Left lobe of liver (tissue), 2 donors: ENCODE measurements at regions not wholly inside any gene's neighbourhood (a gene's known extent, or its start where the extent isn't known, plus 50 kb on each side); places are given as distances from the start of the nearest gene placed in this dataset.

Experiments
- ATAC-seq: fragments of 200-7000 bp; cut with Tn5 transposase; one replicate; pipeline ENCODE4 v1.9.1; 2020; ENCODE audit warnings: mild to moderate bottlenecking, moderate library complexity
- DNase-seq: peaks from one replicate; pipeline ENCODE4 v3.0.0-alpha.2; 2020; ENCODE audit warnings: low spot score
- donor health status: DM: no; HTN: no; CAD: no; lungs with moderate emphysema.
- donor health status: DM: no; HTN: yes; CAD: no.

DNA sequence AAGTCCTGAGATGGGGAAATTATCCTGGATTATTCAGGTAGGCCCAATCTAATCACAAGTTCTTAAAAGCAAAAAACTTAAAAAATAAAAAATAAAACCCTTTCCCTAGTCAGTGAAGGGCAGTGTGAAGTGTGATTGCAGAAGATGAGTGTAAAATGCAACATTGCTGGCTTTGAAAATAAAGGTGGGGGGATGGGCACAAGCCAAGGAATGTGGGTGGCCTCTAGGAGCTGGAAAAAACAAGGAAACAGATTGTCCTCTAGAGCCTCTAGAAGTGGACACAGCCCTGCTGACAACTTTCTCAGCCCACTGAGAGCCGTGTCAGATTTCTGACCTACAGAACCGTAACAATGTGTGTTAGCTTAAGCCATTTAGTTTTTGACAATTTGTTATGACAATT, 184.3 kb upstream of the HNRNPA3 start:
- ATAC-seq: no peak
- no peak for DNase-seq

DNA sequence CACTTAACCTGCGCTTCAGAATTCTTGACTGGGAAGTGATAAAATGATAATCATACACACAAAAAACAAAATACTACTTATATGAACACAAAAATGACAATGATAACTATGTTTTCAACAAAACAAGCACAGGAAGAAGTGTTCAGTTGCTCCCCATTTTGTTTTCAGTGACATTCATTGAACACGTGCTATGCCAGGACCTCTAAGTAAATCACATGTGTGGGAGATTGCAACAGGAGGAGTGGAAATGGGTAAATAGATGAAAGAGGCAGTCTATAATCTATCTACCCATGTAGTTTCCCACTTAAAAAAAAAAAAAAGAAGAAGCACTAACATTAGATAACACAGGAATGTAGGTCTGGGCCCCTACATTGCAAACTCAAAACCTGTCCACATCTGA, 183.5 kb upstream of the HNRNPA3 start:
- DNase-seq (no peak), ATAC-seq (no peak)

DNA sequence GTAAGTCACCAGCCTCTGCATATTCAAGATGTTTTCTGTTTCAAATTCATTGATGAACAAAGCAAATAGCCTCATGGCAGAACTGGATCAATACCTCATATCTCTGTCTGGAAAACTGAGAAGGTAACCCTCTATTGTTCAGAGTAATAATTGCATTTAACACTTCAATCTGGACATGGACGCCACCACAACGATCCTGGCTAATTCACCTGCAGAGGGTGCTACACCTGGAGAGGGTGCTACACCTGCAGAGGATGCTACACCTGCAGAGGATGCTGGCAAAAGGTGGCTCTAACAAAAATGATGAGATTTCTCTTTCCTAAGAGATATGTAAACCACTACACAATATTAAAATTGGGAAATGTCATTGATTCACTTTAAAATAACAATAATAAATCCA, 183.1 kb upstream of the HNRNPA3 start:
- no peak for ATAC-seq
- DNase-seq: no peak

DNA sequence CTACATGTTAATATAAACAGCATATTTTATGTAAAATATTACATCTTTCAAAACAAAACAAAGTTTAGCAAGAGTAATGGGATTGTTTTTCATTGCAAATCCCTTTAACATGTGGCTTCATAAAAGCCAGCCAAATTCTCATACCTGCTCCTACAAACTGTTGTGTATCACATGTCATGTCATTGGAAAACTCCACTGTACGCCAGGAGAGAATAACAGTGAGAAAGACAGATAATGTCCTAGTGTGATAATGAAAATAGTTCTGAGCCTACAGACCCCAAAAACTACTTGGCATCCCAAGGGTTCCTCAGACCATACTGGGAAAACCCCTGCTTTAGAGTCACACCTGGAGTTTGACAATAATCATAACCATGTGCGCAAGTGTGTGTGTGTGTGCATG, 182.7 kb upstream of the HNRNPA3 start:
- ATAC-seq: no peak
- DNase-seq: no peak

DNA sequence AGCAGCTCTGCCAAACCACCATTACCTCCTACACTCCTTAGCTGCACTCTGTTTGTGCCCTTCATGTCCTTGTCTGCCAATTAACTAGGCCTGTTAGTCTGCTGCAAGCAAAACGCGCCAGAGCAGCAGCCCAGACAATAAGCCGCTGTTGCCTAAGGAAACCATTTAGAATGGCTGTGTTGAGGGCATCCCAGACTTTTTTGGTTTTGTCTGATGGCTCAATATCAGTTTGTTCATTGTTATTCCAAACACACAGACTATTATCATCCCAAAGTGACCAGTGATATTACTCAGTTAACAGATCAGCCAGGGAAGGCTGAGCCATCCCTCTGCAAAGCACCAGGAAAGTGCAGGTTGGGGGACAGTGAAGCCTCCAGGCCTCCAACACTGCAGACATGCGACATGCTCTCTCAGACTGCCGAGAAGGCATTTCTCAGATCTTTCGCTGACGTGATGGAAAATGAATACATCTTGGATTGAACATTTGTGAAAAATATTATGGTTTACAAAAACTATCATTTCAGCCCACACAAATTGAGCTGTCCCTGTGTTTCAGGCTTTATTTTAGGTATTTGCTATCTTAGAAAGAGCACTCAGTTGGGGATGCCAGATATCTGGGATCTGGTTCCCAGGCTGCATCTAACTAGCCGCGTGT, 182.0 kb upstream of the HNRNPA3 start:
- DNase-seq (no peak), ATAC-seq (no peak)

GRCh38 chr2:177031438-177032180, 181.0 kb upstream of the HNRNPA3 start:
- DNase-seq (no peak), ATAC-seq (no peak)

DNA sequence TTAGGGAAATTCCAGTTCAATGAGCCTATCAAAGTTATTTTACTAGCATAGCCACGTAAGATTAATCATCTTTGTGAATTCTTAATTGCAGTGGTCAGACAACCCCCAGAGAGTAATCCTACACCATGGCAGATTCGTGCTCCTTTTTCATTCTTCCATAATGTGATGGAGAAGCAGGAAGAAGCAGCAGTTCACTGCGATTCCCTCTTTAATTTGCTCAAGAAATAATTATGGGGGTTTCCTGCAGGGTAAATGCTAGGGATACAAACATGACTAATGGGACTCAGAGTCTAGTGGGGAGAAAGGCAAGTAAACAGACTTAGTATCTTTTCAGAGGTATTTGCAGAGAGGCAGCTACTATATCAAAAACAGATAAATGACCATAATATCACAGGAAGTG, 175.8 kb upstream of the HNRNPA3 start:
- ATAC-seq (no peak), DNase-seq (no peak)

- no peak for DNase-seq
Observed at GRCh38 chr2:177037569-177037968, 175.0 kb upstream of the HNRNPA3 start.

DNA sequence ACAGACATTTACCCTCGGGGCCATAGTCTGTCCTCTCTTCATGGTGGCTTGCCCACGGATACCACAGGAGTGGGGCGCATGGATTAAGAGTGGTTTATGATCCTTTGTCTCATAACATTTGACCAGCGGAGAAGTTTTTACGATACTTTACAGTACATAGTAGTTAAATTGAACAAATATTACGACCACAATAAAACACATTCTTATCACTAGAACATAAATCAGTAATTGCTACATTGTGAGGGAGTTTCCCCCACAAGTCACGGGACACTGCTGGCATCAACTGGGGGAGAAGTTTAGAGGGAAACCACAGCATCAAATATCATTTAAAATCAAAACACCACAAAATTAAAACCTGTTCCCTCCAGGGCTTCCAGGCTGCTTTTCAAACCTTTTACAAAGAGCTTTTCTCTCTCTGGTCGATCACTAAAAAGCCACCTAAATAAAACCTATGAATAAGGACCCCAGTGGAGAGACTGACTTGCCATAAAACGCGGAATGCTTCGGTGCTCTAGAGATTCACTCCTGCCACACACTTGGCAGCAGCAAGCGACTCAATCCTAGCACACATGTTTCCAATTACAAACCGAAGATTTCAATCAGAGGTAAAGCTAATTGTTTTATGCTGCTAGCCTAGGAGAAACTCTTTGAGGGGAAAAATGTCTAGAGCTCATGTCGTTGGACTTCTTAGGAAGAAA, 173.7 kb upstream of the HNRNPA3 start:
- ATAC-seq (no peak), DNase-seq (no peak)

More at GRCh38 chr2:177037569-177037968, 175.0 kb upstream of the HNRNPA3 start:
- ATAC-seq: no peak

GRCh38 chr2:177042311-177042710, 170.3 kb upstream of the HNRNPA3 start:
- DNase-seq (no peak), ATAC-seq (no peak)

DNA sequence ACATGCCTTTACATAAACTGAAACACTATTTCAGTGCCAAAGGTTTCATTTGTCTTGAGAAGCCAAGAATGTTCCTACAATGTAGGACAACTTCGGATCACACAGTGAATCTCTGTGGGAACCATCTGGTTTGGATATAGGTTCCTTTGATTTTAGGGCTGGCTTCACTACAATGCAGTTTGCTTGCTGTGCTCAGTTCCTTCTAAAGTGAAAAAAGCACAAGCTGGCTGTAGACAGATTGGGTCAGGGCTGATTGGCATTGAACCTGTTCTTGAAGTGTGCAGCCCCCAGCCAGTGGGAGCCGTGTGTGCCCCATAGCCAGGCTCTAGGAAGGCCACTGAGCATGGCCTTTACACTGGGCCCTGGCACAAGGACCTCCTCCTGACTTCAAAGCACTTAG, 167.9 kb upstream of the HNRNPA3 start:
- ATAC-seq: no peak
- no peak for DNase-seq

DNA sequence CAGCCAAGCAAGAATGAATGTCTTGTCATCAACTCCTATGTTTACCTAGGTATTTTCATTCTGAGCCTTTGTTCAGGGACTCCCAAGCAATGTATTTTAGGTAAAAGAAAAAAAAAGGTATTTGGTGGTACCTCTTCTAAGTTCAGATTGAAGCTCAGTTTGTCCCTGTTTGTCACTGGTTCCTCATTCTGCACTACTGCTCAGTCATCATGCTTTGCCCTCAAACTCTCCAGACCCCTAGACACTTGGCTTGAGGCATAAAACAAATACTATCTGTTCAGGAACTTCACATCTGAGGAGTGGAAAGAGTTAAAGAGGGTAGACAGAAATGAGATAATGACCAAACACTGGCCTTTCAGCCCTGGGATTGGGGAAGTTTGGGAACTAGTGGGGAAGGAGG, 163.6 kb upstream of the HNRNPA3 start:
- no peak for ATAC-seq
- no peak for DNase-seq

DNA sequence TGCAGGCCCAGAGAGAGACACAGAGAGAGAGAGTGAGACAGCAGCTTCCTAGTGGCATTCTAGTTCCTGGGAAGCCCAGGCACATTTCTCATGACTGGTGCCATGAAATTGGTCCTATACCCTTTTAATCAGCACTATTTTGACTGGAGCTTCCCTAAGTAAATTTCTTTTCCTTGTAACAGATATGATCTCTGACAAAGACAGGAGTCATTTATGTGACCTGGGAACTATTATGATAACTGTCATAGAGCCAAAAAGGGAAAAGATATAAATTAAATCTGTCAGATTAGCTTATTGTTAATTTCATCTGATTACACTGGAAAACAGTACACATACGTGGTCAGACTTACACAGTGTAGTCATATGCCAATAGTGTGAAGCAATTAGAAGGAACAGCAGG, 161.3 kb upstream of the HNRNPA3 start:
- DNase-seq: no peak
- ATAC-seq: no peak

DNA sequence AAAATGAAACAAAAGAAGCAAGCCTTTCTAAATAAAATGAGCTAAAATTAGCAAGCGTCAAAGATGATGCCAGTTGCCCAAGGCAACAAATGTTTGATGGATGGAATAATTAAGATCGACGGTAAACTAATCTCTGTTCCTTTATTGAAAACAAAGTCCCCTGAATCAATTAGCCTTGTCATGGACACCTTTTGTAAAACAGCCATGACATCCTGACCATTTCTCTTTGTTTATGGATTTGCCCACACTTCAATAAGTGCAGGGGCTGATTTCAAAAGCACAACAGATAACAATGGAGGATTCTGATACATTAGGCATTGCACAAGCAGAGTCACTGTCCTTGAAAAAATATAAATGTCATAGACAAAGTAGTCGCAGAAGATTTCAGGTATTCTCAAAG, 160.1 kb upstream of the HNRNPA3 start:
- ATAC-seq: no peak
- no peak for DNase-seq

- DNase-seq (no peak), ATAC-seq (no peak)
Observed at GRCh38 chr2:177053038-177053437, 159.6 kb upstream of the HNRNPA3 start.

DNA sequence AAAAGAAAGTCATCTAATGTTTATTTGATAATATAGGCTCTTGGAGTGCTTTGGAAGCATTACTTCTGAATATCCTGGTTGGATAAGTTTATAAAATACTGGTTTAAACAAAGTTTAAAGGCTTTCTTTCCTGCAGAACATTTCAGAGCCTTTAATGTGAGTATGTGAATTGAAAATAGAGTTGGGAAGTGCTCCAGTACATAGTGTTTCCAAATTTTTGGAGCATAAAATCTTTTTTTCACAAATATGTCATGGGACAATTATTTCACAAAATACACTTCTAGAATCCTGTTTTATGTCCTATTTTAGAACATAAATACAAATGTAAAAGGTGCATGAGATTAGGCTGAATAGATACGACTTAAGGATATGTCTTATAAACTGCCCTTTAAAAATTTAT, 158.9 kb upstream of the HNRNPA3 start:
- no peak for ATAC-seq
- DNase-seq: no peak

DNA sequence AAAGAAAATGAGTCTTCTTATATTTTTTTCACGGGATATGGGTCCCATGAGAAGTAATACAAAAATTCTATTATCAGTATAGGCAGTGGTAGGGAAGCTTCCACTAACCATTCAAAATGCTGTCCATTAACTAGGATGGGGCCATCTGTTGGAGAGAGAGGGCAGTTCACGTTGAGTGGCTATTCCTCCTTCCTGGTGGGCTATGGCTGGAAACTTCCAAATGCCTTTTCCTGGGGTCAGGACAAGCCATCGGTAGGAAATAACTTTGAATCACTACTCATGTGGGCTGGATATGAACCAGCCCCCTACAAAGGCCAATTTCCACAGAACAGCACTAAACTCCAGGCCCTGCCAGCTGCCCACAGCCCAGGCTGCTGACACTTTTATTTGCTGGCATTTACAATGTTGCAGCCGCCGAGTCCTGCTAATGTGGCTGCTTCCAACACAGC, 156.1 kb upstream of the HNRNPA3 start:
- DNase-seq: no peak
- no peak for ATAC-seq

DNA sequence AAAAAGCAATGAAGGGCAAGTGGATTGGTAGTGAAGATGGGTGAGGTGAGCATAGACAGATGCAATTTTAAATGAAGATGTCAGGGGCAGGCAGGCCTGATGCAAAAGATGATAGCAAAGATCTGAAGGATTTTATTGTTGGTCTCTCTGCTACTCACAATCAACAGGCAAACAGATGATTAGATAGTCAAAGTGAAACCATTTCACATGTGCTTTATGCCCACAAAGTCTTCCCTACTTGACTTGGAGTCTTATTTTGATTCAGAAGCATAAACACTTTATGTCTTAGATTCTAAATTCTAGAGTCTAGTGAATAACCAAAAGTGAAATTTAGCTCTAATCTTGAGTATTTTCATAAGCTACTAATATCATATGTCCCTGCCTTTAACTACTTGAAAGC, 153.8 kb upstream of the HNRNPA3 start:
- DNase-seq (no peak), ATAC-seq (no peak)

- no peak for ATAC-seq
- no peak for DNase-seq
Observed at GRCh38 chr2:177059293-177059692, 153.3 kb upstream of the HNRNPA3 start.

DNA sequence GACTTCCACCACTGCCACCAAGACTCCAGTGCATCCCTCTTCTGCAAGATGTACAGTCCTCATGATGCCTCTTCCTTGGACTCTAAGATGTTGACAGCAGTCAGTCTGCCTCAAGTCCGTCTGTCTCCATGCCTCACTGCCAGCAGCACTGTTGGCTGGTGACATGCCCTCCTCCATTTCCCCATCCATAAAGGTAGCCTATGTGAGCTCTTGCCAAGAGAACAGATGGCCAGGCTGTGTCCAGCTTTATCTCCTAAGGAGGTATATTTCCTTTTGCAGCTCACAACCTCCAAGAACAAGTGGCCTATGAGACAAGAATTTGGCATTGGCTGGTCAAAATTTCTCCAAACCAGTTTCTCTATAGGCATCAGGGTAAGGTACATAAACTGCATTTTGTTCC, 149.3 kb upstream of the HNRNPA3 start:
- DNase-seq: no peak
- no peak for ATAC-seq

DNA sequence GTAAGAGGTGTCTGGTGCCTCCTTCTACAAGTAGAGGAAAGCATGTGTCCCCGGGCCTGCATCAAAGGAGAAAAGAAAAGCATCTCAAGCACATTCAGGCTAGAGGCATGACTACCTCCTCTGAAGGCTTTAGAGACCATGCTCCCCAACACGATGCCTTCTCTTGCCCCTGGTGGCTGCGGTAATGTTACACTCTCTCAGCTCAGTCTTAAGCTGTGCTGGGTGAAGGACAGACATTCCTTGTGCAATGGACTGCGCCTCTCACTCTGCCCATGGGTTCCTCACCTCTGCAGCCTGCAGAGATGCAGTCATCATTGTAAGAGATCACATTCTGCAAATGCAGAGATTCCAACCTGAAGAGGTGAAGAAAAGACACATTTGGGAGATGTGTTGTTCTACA, 148.2 kb upstream of the HNRNPA3 start:
- no peak for DNase-seq
- no peak for ATAC-seq

DNA sequence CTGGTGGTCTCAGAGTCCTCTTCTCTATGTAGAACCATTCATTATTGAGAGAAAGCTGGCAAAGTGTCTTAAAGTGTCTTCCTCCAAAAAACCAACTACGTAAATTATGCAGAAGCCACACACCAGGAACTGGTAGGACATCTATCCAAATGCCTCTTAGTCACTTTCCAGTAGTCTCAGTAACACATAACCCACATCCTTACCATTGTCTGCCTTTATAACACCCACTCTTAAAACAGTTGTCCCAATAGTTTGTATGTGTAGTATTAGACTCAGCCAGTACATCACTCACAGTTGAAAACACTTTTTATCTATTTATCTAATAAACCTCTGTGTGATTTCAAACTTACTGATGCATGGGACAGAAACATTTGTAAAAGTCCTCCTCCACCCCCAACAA, 143.6 kb upstream of the HNRNPA3 start:
- DNase-seq (no peak), ATAC-seq (no peak)
